ENCODE measurements at regions not wholly inside any gene's neighbourhood (a gene's known extent, or its start where the extent isn't known, plus 50 kb on each side); places are given as distances from the start of the nearest gene placed in this dataset.

DNA sequence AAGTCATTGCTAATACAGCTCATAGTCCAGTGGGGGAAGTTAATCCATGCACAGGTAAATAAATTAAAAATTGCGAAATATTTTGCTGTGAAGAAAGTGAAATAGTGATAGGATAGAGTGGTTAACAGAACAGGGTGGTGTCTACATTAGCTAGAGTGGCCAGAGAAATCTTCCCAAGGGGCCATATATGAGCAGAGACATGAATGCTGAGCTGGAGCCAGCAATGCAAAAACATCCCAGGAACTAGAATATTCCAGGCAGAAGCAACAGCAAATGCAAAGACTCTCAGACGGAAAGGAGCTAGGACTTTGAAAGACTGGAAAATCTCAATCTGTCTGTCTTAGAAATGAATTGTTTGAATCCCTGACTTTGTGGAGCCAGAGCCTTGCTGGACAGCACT is 1221.6 kb downstream of the MAT2B start:
- no peak for DNase-seq (ENCODE audit: low read depth)
- TF ChIP-seq, protein P1, sequence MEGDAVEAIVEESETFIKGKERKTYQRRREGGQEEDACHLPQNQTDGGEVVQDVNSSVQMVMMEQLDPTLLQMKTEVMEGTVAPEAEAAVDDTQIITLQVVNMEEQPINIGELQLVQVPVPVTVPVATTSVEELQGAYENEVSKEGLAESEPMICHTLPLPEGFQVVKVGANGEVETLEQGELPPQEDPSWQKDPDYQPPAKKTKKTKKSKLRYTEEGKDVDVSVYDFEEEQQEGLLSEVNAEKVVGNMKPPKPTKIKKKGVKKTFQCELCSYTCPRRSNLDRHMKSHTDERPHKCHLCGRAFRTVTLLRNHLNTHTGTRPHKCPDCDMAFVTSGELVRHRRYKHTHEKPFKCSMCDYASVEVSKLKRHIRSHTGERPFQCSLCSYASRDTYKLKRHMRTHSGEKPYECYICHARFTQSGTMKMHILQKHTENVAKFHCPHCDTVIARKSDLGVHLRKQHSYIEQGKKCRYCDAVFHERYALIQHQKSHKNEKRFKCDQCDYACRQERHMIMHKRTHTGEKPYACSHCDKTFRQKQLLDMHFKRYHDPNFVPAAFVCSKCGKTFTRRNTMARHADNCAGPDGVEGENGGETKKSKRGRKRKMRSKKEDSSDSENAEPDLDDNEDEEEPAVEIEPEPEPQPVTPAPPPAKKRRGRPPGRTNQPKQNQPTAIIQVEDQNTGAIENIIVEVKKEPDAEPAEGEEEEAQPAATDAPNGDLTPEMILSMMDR (conservative IDR thresholded peaks at IDR 0.05; ENCODE audit: control insufficient read depth, insufficient read depth, low read depth, low read length): no peak

DNA sequence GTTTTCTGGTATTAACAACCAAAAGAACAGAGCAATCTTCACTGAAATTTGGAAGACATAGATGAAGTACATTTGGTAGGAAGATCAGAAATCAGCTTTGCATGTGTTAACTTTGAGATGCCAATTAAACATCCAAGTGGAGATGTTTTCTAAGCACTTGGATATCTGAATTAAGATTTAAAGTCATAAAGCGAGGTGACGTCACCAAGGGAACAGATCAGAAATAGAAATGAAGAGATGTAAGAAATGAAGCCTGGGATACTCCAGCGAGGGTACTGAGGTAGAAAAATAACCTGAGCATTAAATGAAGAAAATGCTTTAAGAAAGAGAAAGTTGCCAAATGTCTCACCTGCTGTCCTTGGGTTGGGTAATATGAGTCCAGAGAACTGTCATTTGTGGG is 1223.3 kb downstream of the MAT2B start:
- DNase-seq (ENCODE audit: low read depth): no peak
- no peak overlapping the region for H3K4me3 ChIP-seq (ENCODE audit: control insufficient read depth, low read depth, low read length)
- TF ChIP-seq, protein P1 (conservative IDR thresholded peaks at IDR 0.05; ENCODE audit: control insufficient read depth, insufficient read depth, low read depth, low read length): no peak

More for the DNA sequence above, 1221.6 kb downstream of the MAT2B start:
- H3K4me3 ChIP-seq (ENCODE audit: control insufficient read depth, low read depth, low read length): no peak overlapping the region

DNA sequence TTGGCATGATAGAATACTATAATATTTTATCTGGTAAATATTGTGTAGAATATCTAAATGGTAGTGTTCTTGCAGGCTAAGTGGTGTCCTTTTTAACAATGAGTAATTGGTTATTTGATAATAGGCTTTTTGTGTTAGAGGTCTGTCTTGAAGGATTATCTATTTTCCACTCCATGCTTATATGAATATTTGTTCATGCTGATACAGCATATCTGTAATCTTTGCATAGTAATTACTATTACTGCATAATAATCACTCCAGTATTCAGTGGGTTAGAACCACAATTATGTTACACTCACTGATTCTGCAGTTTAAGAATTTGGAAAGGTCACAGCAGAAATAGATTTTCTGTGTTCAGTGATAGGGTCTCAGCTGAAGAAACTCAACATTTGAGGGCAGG is 1229.9 kb downstream of the MAT2B start:
- no peak overlapping the region for H3K4me3 ChIP-seq (ENCODE audit: control insufficient read depth, low read depth, low read length)
- TF ChIP-seq, protein P1 (conservative IDR thresholded peaks at IDR 0.05; ENCODE audit: control insufficient read depth, insufficient read depth, low read depth, low read length): no peak
- DNase-seq (ENCODE audit: low read depth): no peak

DNA sequence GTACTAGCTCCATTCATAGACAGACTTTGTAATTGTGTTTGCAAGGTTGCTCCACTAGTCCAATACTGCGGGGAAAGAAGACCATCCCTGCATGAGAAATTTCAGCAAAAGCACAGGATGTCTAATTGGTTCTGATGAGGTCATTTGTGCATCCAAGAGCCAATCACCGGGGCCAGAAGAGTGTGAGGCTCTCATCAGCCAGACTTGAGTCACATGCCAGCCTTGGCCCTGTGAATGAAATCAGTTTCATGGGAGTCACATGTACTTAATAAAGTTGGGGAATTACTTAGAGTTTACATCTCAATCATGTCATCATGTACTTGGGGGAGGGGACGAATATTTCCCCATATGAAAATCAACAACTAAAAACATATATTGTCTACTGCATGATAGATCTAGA is 1236.0 kb downstream of the MAT2B start:
- no peak for DNase-seq (ENCODE audit: low read depth)
- TF ChIP-seq, protein P1 (conservative IDR thresholded peaks at IDR 0.05; ENCODE audit: control insufficient read depth, insufficient read depth, low read depth, low read length): no peak
- no peak overlapping the region for H3K4me3 ChIP-seq (ENCODE audit: control insufficient read depth, low read depth, low read length)

DNA sequence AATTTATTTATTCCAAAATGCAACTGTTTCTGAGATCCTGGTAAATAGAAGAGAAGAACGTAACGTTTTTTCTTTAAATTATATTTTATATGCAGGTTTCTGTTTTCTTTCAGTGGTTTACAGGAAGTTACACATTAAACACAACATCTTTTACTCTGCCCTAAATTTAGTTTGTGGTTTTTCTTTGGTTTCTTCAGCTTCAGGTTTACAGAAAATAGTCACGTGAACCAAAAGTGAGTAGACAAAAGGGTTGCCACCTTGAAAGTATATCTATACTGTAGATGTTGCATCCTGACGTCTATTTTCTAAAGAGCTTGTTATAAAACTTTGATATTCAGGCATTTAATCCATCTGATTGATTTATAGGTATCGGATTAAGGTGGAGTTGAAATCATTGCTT is 1236.6 kb downstream of the MAT2B start:
- TF ChIP-seq, protein P1 (conservative IDR thresholded peaks at IDR 0.05; ENCODE audit: control insufficient read depth, insufficient read depth, low read depth, low read length): no peak
- DNase-seq (ENCODE audit: low read depth): no peak
- H3K4me3 ChIP-seq (ENCODE audit: control insufficient read depth, low read depth, low read length): no peak overlapping the region

DNA sequence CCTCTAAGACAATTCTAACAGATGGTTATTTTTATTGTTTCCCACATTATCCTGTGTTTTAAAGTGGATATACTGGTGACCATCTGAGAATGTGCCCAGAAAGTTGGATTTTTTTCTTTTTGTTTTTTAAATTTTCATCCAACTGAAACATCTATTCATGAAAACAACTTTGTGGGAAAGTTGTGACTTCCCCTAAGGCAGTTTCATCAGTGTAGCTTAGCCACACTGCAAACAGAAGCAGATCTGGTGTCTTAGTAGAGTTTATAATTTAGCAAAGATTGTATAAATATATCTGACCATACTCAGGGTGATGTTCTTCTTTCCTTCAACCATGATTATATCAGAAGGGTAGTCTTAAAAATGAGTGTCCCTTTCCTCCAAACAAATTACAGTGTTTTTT is 1241.3 kb downstream of the MAT2B start:
- TF ChIP-seq, protein P1 (conservative IDR thresholded peaks at IDR 0.05; ENCODE audit: control insufficient read depth, insufficient read depth, low read depth, low read length): no peak
- no peak for DNase-seq (ENCODE audit: low read depth)
- H3K4me3 ChIP-seq (ENCODE audit: control insufficient read depth, low read depth, low read length): no peak overlapping the region

DNA sequence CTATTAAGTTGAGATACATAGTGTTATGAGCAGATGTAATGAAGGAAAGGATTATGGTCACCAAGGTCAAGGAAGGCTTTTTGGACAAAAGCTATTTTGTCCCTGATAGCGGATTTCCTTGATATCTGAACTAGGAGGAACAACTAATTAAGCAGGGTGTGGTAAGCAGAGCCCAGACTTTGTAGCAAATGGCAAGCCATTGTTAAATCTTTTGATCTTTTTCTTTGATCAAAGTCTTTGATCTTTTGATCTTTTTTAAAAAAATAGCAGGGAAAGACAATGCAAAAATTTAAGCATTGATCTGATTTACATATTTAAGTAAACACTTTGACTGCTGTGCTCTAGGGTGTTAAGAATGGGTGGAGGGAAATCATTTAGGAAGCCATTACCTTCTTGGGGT is 1242.0 kb downstream of the MAT2B start:
- TF ChIP-seq, protein P1 (conservative IDR thresholded peaks at IDR 0.05; ENCODE audit: control insufficient read depth, insufficient read depth, low read depth, low read length): no peak
- DNase-seq (ENCODE audit: low read depth): no peak
- no peak overlapping the region for H3K4me3 ChIP-seq (ENCODE audit: control insufficient read depth, low read depth, low read length)
